Gastrocnemius medialis (tissue), 4 donors: ENCODE measurements at regions not wholly inside any gene's neighbourhood (a gene's known extent, or its start where the extent isn't known, plus 50 kb on each side); places are given as distances from the start of the nearest gene placed in this dataset.

Experiments
- ATAC-seq, 2 donors: fragments of 150-250 bp; one replicate each; pipeline ENCODE4 v1.9.1; 2016
- DNase-seq, 2 donors: peaks; one replicate each; pipeline ENCODE4 v3.0.0-alpha.2; 2019
- H3K27ac ChIP-seq, 4 donors: fragments of 200-600 bp; sonication (generic); 1 replicate in 1 of 4; 2 replicates in 3 of 4; pipeline ENCODE4 v1.5.1; 2016 to 2018; ENCODE audit warnings: mild to moderate bottlenecking in 2 of 4, moderate library complexity in 1 of 4
- H3K27me3 ChIP-seq, 3 donors: fragments of 200-600 bp; sonication (generic) in 2 of 3; 1 replicate in 1 of 3; 2 replicates in 2 of 3; pipeline versions ENCODE4 v1.5.1 to v1.6.0; 2016 to 2019; ENCODE audit warnings: mild to moderate bottlenecking in 1 of 3, moderate library complexity in 1 of 3
- H3K36me3 ChIP-seq, 2 donors: fragments of 200-600 bp; sonication (generic) in 1 of 2; one replicate each; pipeline ENCODE4 v1.5.1; 2017 to 2018
- H3K4me1 ChIP-seq, 2 donors: fragments of 200-600 bp; sonication (generic) in 1 of 2; one replicate each; pipeline ENCODE4 v1.5.1; 2016 to 2017; ENCODE audit warnings: mild to moderate bottlenecking in 2 of 2
- H3K4me3 ChIP-seq, 4 donors: fragments of 200-600 bp; sonication (generic) in 3 of 4; 1 replicate in 1 of 4; 2 replicates in 3 of 4; pipeline ENCODE4 v1.5.1; 2016 to 2019; ENCODE audit warnings: mild to moderate bottlenecking in 2 of 4
- H3K9me3 ChIP-seq, 3 donors: fragments of 200-600 bp; sonication (generic) in 2 of 3; 1 replicate in 1 of 3; 2 replicates in 2 of 3; pipeline ENCODE4 v1.5.1; 2016 to 2019
- CTCF ChIP-seq, 5 experiments: fragments of 450-650 bp in 3 of 5; fragments of 200-600 bp in 2 of 5; sonication (generic) in 2 of 5; IDR thresholded peaks in 4 of 5; conservative IDR thresholded peaks in 1 of 5; 1 replicate in 4 of 5; 2 replicates in 1 of 5; pipeline ENCODE4 v1.5.1; 2016 to 2019; ENCODE audit warnings: antibody characterized with exemption in 5 of 5, mild to moderate bottlenecking in 3 of 5, moderate library complexity in 3 of 5
- POLR2A ChIP-seq, 2 donors: fragments of 450-650 bp; IDR thresholded peaks; one replicate each; pipeline ENCODE4 v1.6.1; 2017; ENCODE audit warnings: antibody characterized with exemption in 2 of 2, mild to moderate bottlenecking in 2 of 2, moderate library complexity in 2 of 2
- in situ Hi-C, 4 donors: fragments of 200-750 bp; cut with MboI; loops; one replicate each; pipeline versions ENCODE4 v1.15.0 to v1.8.0; 2017; ENCODE audit warnings: low sequenced_read_pairs in 4 of 4
- intact Hi-C: fragments of 100-400 bp; cut with DNase I; formaldehyde crosslinking; loops from one replicate; pipeline ENCODE4 v1.15.1; 2023; ENCODE audit warnings: low total_unique reads

DNA sequence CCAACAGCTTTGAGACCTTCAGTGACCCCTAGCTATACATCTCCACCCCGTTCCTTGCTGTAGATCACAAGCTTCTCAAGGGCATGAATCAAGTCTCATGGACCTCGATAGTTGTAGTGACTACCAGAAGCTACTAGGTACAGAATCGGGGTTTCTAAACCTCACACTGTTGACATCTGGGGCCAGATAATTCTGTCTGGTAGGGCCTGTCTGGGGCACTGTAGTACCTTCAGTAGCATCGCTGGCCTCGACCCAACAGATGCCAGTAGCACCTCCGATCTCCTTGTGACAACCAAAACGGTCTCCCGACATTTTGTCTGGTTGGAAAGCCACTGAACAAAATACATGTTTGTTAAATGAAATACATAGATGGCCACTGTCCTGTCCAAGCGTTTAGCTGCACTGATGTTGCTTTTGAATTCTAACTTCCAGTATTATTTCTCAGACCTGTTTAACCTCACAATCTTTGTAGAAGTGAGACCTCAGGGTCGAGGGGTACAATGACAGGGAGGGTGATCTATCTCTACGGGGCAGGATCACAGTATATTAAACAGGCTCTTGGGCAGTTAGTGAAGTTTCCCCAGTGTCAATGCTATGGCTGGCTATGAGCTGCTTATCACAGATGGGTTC is 262.5 kb upstream of the IGF1R start:
- ATAC-seq (no peak), DNase-seq (no peak)
- H3K27me3 ChIP-seq, result peaks cover 0 to 3% (median 3%) of the 10 kb centered on the region in 3 donors
- in situ Hi-C loops, result no loop called here
- no peaks in the 10 kb centered on the region for H3K4me1 ChIP-seq
- no peaks in the 10 kb centered on the region for H3K36me3 ChIP-seq
- no peak overlapping the region for H3K27ac ChIP-seq
- TF ChIP-seq CTCF (IDR thresholded peaks at IDR 0.05 in 4 of 5, conservative IDR thresholded peaks at IDR 0.05 in 1 of 5) (no peak), POLR2A (IDR thresholded peaks at IDR 0.05) (no peak)
- no peak overlapping the region for H3K4me3 ChIP-seq
- intact Hi-C loops, result no loop called here
- H3K9me3 ChIP-seq, result no peaks in the 10 kb centered on the region

GRCh38 chr15:98386561-98386960 is 261.8 kb upstream of the IGF1R start:
- Histone ChIP-seq H3K27ac (no peak overlapping the region), H3K36me3 (no peaks in the 10 kb centered on the region), H3K4me3 (no peak overlapping the region), H3K4me1 (no peaks in the 10 kb centered on the region), H3K9me3 (no peaks in the 10 kb centered on the region), H3K27me3 (peaks cover 0 to 3% (median 3%) of the 10 kb centered on the region in 3 donors)
- DNase-seq (no peak), ATAC-seq (no peak)
- intact Hi-C loops, result no loop called here
- TF ChIP-seq POLR2A (IDR thresholded peaks at IDR 0.05), result no peak
- TF ChIP-seq CTCF (IDR thresholded peaks at IDR 0.05 in 4 of 5, conservative IDR thresholded peaks at IDR 0.05 in 1 of 5), result no peak
- in situ Hi-C loops, result no loop called here

- intact Hi-C loops, result no loop called here
- Histone ChIP-seq H3K4me3 (no peak overlapping the region), H3K27me3 (peaks cover 0 to 3% (median 3%) of the 10 kb centered on the region in 3 donors), H3K4me1 (no peaks in the 10 kb centered on the region), H3K27ac (no peak overlapping the region), H3K36me3 (no peaks in the 10 kb centered on the region), H3K9me3 (no peaks in the 10 kb centered on the region)
- ATAC-seq (no peak), DNase-seq (no peak)
- TF ChIP-seq CTCF (IDR thresholded peaks at IDR 0.05 in 4 of 5, conservative IDR thresholded peaks at IDR 0.05 in 1 of 5) (no peak), POLR2A (IDR thresholded peaks at IDR 0.05) (no peak)
- in situ Hi-C loops, result no loop called here
Observed at GRCh38 chr15:98387866-98388265, 260.5 kb upstream of the IGF1R start.

DNA sequence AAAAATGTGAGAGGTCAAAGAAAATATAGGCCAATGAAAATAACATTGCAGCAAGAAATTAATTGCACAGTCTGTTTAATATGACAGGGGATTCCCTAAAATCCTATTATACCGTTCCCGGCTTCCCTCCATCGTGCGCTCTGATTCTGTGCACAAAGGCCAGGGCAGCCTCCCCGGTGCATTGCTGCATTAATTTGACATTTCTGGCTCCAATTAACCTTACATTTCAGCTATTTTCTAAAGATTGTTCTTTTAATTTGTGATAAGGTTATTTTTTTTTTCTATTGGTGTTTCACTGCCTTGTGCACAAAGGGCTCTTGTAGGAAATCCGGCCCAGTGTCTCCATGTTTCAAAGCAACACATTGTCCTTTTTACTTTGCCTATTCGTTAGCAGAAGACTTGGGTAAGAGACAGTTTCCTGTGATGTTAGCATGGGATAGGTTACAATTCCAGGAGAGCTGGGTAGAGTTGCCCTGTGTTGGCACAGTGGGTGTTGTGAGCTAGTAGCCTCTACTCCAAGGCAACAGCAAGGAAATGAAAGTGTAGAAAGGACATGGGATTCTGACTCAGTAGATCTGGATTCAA is 257.3 kb upstream of the IGF1R start:
- DNase-seq, result no peak
- no peak overlapping the region for H3K4me3 ChIP-seq
- H3K4me1 ChIP-seq, result no peaks in the 10 kb centered on the region
- H3K36me3 ChIP-seq, result no peaks in the 10 kb centered on the region
- no peak overlapping the region for H3K27ac ChIP-seq
- in situ Hi-C loops, result no loop called here
- TF ChIP-seq POLR2A (IDR thresholded peaks at IDR 0.05) (no peak), CTCF (IDR thresholded peaks at IDR 0.05 in 4 of 5, conservative IDR thresholded peaks at IDR 0.05 in 1 of 5) (no peak)
- H3K9me3 ChIP-seq, result no peaks in the 10 kb centered on the region
- peaks cover 0 to 3% (median 0%) of the 10 kb centered on the region in 3 donors for H3K27me3 ChIP-seq
- intact Hi-C loops, result no loop called here
- no peak for ATAC-seq
